Panc1 (cell line): ENCODE measurements at regions not wholly inside any gene's neighbourhood (a gene's known extent, or its start where the extent isn't known, plus 50 kb on each side); places are given as distances from the start of the nearest gene placed in this dataset.
A peak's percentile ranks its signal among the peaks of the same experiment; 100 is the strongest.

Experiments used
- ATAC-seq: fragments of 200-7000 bp; cut with Tn5 transposase; 2 replicates; pipeline ENCODE4 v1.9.1; 2020; ENCODE audit warnings: mild to moderate bottlenecking, moderate library complexity
- BruUV-seq: library from RNA; stranded (reverse); fragments of 400-500 nt; replicated peaks from 2 replicates; lab custom pipeline; 2021; lab: Mats Ljungman, UMichigan
- CTCF ChIA-PET: fragments of 300-600 bp; sonication (Branson Sonifier 250); formaldehyde crosslinking; loops from one replicate; lab custom pipeline; 2022; ENCODE audit warnings: antibody characterized with exemption; lab: Charles Lee
- POLR2A ChIA-PET: fragments of 300-600 bp; sonication (Branson Sonifier 250); formaldehyde crosslinking; loops from one replicate; lab custom pipeline; 2022; ENCODE audit warnings: antibody characterized with exemption; lab: Charles Lee
- DNase-seq: peaks from one replicate; pipeline ENCODE4 v3.0.0-alpha.2; 2010; ENCODE audit warnings: low read depth, low spot score
- H3K27ac ChIP-seq: 2 replicates; pipeline ENCODE4 v1.5.1; 2011; ENCODE audit warnings: mild to moderate bottlenecking, low read length, inconsistent platforms
- H3K27me3 ChIP-seq: fragments of 200-500 bp; sonication (Bioruptor generic); 2 replicates; pipeline ENCODE4 v1.6.0; 2014; ENCODE audit warnings: low read length, inconsistent platforms; ENCODE audit not compliant: control insufficient read depth, insufficient read depth
- H3K36me3 ChIP-seq: fragments of 200-500 bp; sonication (Bioruptor generic); 2 replicates; pipeline ENCODE4 v1.5.1; 2014; ENCODE audit warnings: inconsistent platforms, mild to moderate bottlenecking, low read length, moderate library complexity; ENCODE audit not compliant: control insufficient read depth, insufficient read depth
- H3K4me1 ChIP-seq: 2 replicates; pipeline ENCODE4 v1.5.1; 2011; ENCODE audit warnings: inconsistent platforms, mild to moderate bottlenecking, low read length, moderate library complexity; ENCODE audit not compliant: control insufficient read depth, insufficient read depth
- H3K4me3 ChIP-seq, 2 experiments: 2 replicates each; pipeline ENCODE4 v1.5.1; 2011 to 2012; ENCODE audit warnings: low read depth in 2 of 2, low read length in 2 of 2, mild to moderate bottlenecking in 2 of 2, inconsistent platforms in 1 of 2, moderate library complexity in 1 of 2
- H3K9me3 ChIP-seq: fragments of 200-500 bp; sonication (Bioruptor generic); 2 replicates; pipeline ENCODE4 v1.5.1; 2014; ENCODE audit warnings: low read depth, mild to moderate bottlenecking, inconsistent platforms, low read length, moderate library complexity; ENCODE audit not compliant: control insufficient read depth, insufficient read depth
- CTCF ChIP-seq: fragments of 450-650 bp; IDR thresholded peaks from 2 replicates; pipeline ENCODE4 v1.5.1; 2017; ENCODE audit warnings: mild to moderate bottlenecking
- POLR2AphosphoS5 ChIP-seq: IDR thresholded peaks from 2 replicates; pipeline ENCODE4 v1.6.1; 2012; ENCODE audit warnings: mild to moderate bottlenecking, low read depth, low read length, moderate library complexity
- REST ChIP-seq, 2 experiments: IDR thresholded peaks; 2 replicates each; pipeline ENCODE4 v1.6.1; 2011 to 2012; ENCODE audit warnings: low read depth in 2 of 2, control low read depth in 1 of 2, low read length in 1 of 2, mild to moderate bottlenecking in 1 of 2, moderate library complexity in 1 of 2; ENCODE audit not compliant: insufficient read depth in 1 of 2
- SIN3A ChIP-seq: IDR thresholded peaks from 2 replicates; pipeline ENCODE4 v1.6.1; 2012; ENCODE audit warnings: low read depth, mild to moderate bottlenecking, low read length, moderate library complexity, borderline replicate concordance; ENCODE audit not compliant: insufficient read depth
- TCF7L2 ChIP-seq: IDR thresholded peaks from 2 replicates; pipeline ENCODE4 v1.6.1; 2011; ENCODE audit warnings: mild to moderate bottlenecking, low read depth, low read length, inconsistent platforms
- in situ Hi-C: cut with HindIII; loops from 2 replicates; pipeline ENCODE4 v1.10.0; 2016; ENCODE audit warnings: low sequenced_read_pairs, low pct_unique_long_range_greater_than_20kb
- intact Hi-C: fragments of 100-400 bp; cut with micrococcal nuclease; formaldehyde crosslinking; loops from one replicate; pipeline ENCODE4 v1.10.0; 2022; ENCODE audit not compliant: unreplicated experiment

DNA sequence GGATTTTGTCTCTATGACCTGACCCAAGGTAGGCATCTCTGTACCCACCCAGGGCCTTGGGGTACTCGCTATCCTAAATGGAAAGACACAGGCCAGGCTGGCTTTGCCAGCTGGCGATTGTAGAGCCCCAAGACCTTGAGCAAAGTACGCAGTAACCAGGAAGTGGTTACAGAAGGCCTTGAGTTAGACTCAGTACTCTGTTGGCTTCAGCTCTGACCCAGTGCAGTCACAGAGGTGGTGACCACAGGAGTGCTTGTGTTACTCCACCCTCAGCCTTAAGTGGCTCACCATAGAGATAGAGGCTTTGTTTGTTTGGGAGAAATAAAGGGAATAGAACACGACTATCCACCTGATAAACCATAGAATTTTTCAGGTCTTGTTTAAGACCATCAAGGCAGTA is 880.5 kb upstream of the POU3F4 start:
- CTCF ChIA-PET: no interaction called here

GRCh38 chrX:82648062-82648461 is 860.0 kb upstream of the POU3F4 start:
- H3K27me3 ChIP-seq: no peaks in the 10 kb centered on the region
- no peaks in the 10 kb centered on the region for H3K9me3 ChIP-seq

More for the DNA sequence above, 880.5 kb upstream of the POU3F4 start:
- no peaks in the 10 kb centered on the region for H3K4me1 ChIP-seq
- POLR2A ChIA-PET: no interaction called here
- DNase-seq (no peak), ATAC-seq (no peak)
- H3K27ac ChIP-seq: no peak overlapping the region
- no peaks in the 10 kb centered on the region for H3K9me3 ChIP-seq
- no TSS peak for BruUV-seq
- H3K27me3 ChIP-seq: no peaks in the 10 kb centered on the region
- no peaks in the 10 kb centered on the region for H3K36me3 ChIP-seq
- no peak overlapping the region for H3K4me3 ChIP-seq
- intact Hi-C loops (no loop called here), in situ Hi-C loops (no loop called here)
- TF ChIP-seq SIN3A (no peak), REST (IDR thresholded peaks at IDR 0.05; ENCODE audit: insufficient read depth in 1 of 2, low read depth in 2 of 2, low read length in 1 of 2) (no peak), POLR2AphosphoS5 (no peak), TCF7L2 (no peak), CTCF (no peak)

More at GRCh38 chrX:82648062-82648461, 860.0 kb upstream of the POU3F4 start:
- no TSS peak for BruUV-seq
- H3K4me1 ChIP-seq: no peaks in the 10 kb centered on the region
- H3K4me3 ChIP-seq: no peak overlapping the region
- no peak for DNase-seq
- H3K27ac ChIP-seq: no peak overlapping the region
- intact Hi-C loops (no loop called here), in situ Hi-C loops (no loop called here)
- ATAC-seq: no peak
- peak; percentile 9; the same call in 1 of the 2 replicates for TF ChIP-seq CTCF
- no peak for TF ChIP-seq SIN3A
- no peaks in the 10 kb centered on the region for H3K36me3 ChIP-seq
- ChIA-PET POLR2A (no interaction called here), CTCF (interaction anchor here (0.6 kb wide), 1 partner anchor 430 kb away, joined by 3 read pairs; no protein-coding TSS in a partner anchor)
